Fibroblast of the conjunctiva (primary cell): ENCODE measurements at regions not wholly inside any gene's neighbourhood (a gene's known extent, or its start where the extent isn't known, plus 50 kb on each side); places are given as distances from the start of the nearest gene placed in this dataset.
"Not testable (repeated sequence)": the region's sequence is repeated elsewhere in the genome, so short reads cannot be mapped to it uniquely, and the experiment has no call there.

Experiments
- DNase-seq: peaks from one replicate; pipeline ENCODE4 v3.0.0-alpha.2; 2010; ENCODE audit warnings: low read depth

GRCh38 chr12:107590814-107591375 lies 94.7 kb upstream of the PWP1 start:
- no peak for DNase-seq

- DNase-seq: no peak
Observed at GRCh38 chr12:107593713-107594381, 91.8 kb upstream of the PWP1 start.

GRCh38 chr12:107594995-107595394 lies 90.6 kb upstream of the PWP1 start:
- no peak for DNase-seq

- no peak for DNase-seq
Observed at GRCh38 chr12:107597695-107598410, 87.7 kb upstream of the PWP1 start.

GRCh38 chr12:107598906-107599305 lies 86.7 kb upstream of the PWP1 start:
- no peak for DNase-seq

GRCh38 chr12:107600581-107601144 lies 84.9 kb upstream of the PWP1 start:
- DNase-seq: no peak

- no peak for DNase-seq
Observed at GRCh38 chr12:107602446-107602845, 83.2 kb upstream of the PWP1 start.

- DNase-seq: no peak
Observed at GRCh38 chr12:107605293-107605692, 80.3 kb upstream of the PWP1 start.

GRCh38 chr12:107607464-107608392 lies 77.9 kb upstream of the PWP1 start:
- peak; percentile 60 for DNase-seq

- not testable (repeated sequence) for DNase-seq
Observed at GRCh38 chr12:107608779-107609178, 76.8 kb upstream of the PWP1 start.

- DNase-seq: peak; percentile 22
Observed at GRCh38 chr12:107610021-107610859, 75.4 kb upstream of the PWP1 start.

GRCh38 chr12:107612508-107612907 lies 73.1 kb upstream of the PWP1 start:
- DNase-seq: no peak

GRCh38 chr12:107616941-107617340 lies 68.7 kb upstream of the PWP1 start:
- DNase-seq: no peak

- no peak for DNase-seq
Observed at GRCh38 chr12:107618106-107618505, 67.5 kb upstream of the PWP1 start.

- DNase-seq: no peak
Observed at GRCh38 chr12:107619831-107620230, 65.8 kb upstream of the PWP1 start.

GRCh38 chr12:107622001-107622400 lies 63.6 kb upstream of the PWP1 start:
- DNase-seq: no peak

- DNase-seq: no peak
Observed at GRCh38 chr12:107624493-107624892, 61.1 kb upstream of the PWP1 start.

GRCh38 chr12:107631715-107632114 lies 53.9 kb upstream of the PWP1 start:
- DNase-seq: no peak

- DNase-seq: no peak
Observed at GRCh38 chr12:107632246-107632645, 53.4 kb upstream of the PWP1 start.

GRCh38 chr12:107634530-107634929 lies 51.1 kb upstream of the PWP1 start:
- no peak for DNase-seq

- DNase-seq: no peak
Observed at GRCh38 chr12:107635139-107635538, 50.5 kb upstream of the PWP1 start.
